Activated T-cell treated with anti-CD3 and anti-CD28 coated beads, Interleukin-2, amount 50 U/mL, for 72 hours (primary cell): ENCODE measurements at regions not wholly inside any gene's neighbourhood (a gene's known extent, or its start where the extent isn't known, plus 50 kb on each side); places are given as distances from the start of the nearest gene placed in this dataset.
A peak's percentile ranks its signal among the peaks of the same experiment; 100 is the strongest.

Experiments used
- ATAC-seq, 2 donors: fragments of 150-1000 bp; cut with Tn5 transposase; replicated peaks in 1 of 2; 2 replicates each; pipeline ENCODE4 v1.10.0; 2021; ENCODE audit warnings: moderate library complexity in 2 of 2, mild to moderate bottlenecking in 1 of 2
- DNase-seq, 2 donors: peaks; one replicate each; pipeline ENCODE4 v3.0.0; 2021 to 2022; ENCODE audit warnings: mixed read lengths in 1 of 2
- H3K27ac Mint-ChIP-seq: one replicate; pipeline ENCODE4 v1.8.0; 2022; ENCODE audit warnings: mild to moderate bottlenecking, moderate library complexity, mixed read lengths
- H3K27me3 Mint-ChIP-seq: one replicate; pipeline ENCODE4 v1.8.0; 2022; ENCODE audit warnings: low read depth, mixed read lengths
- H3K36me3 Mint-ChIP-seq, 2 donors: one replicate each; pipeline ENCODE4 v1.8.0; 2022; ENCODE audit warnings: mixed read lengths in 2 of 2, mild to moderate bottlenecking in 1 of 2; ENCODE audit not compliant: insufficient read depth in 2 of 2
- H3K4me1 Mint-ChIP-seq: one replicate; pipeline ENCODE4 v1.8.0; 2022; ENCODE audit warnings: low read depth, mixed read lengths
- H3K4me3 Mint-ChIP-seq, 2 donors: one replicate each; pipeline ENCODE4 v1.8.0; 2022; ENCODE audit warnings: mild to moderate bottlenecking in 2 of 2, mixed read lengths in 2 of 2, moderate library complexity in 2 of 2
- H3K9me3 Mint-ChIP-seq, 2 donors: one replicate each; pipeline ENCODE4 v1.8.0; 2022; ENCODE audit warnings: mixed read lengths in 2 of 2

GRCh38 chr12:107379852-107380567 is 286.7 kb upstream of the CRY1 start:
- Mint-ChIP-seq H3K4me1 (peaks cover 21% of the 10 kb centered on the region), H3K27ac (no peak overlapping the region)

DNA sequence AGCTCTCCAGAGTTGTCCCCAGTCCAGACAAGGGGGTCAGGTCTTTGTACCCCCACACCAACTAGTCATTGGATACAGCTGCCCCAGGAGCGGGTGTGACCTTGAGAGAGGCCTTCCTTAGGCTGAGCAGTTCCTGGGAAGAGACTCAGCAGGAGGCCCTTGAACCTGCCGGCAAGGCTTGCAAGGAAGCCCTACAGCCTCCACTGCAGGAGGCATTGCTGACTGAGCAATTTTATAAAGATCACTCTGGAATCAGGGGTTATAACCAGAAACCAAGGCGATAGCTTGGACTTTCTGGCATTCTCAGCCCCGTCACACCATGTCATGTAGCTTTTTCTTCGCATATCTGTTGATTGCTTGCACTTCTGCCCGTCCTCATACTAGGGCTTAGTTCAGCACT is 291.3 kb upstream of the CRY1 start:
- H3K9me3 Mint-ChIP-seq = peaks cover under 1 to 2% of the 10 kb centered on the region in 2 donors
- peaks cover 48% of the 10 kb centered on the region for H3K4me1 Mint-ChIP-seq
- no peak overlapping the region for H3K27ac Mint-ChIP-seq
- no peak for ATAC-seq
- no peak for DNase-seq
- H3K36me3 Mint-ChIP-seq = peaks cover 5 to 13% of the 10 kb centered on the region in 2 donors
- no peaks in the 10 kb centered on the region for H3K27me3 Mint-ChIP-seq
- H3K4me3 Mint-ChIP-seq = no peak overlapping the region

More at GRCh38 chr12:107379852-107380567, 286.7 kb upstream of the CRY1 start:
- H3K4me3 Mint-ChIP-seq = no peak overlapping the region
- H3K27me3 Mint-ChIP-seq = no peaks in the 10 kb centered on the region
- no peaks in the 10 kb centered on the region for H3K9me3 Mint-ChIP-seq
- ATAC-seq (no peak), DNase-seq (no peak)
- H3K36me3 Mint-ChIP-seq = no peaks in the 10 kb centered on the region

DNA sequence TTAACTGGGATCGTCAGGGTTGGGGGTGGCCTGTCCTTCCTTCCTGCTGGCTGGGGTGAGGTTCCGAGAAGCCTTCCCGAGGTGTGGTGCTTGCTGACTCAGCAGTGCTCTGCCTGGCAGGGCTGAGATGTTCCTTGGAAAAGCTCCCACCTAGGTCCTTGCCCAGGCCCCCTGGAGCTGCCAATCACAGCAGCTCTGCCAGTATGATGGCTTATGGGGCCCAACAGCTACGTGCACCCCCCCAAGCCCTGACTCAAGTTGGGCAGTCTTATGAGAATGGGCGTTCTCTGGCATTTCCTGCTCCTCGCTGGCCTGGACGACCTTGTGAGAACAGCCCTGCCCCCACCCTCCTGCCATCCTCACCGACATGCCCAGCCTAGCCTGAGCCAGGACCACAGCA is 292.2 kb upstream of the CRY1 start:
- ATAC-seq (no peak), DNase-seq (no peak)
- peaks cover 3 to 4% of the 10 kb centered on the region in 2 donors for H3K9me3 Mint-ChIP-seq
- H3K27ac Mint-ChIP-seq = no peak overlapping the region
- H3K36me3 Mint-ChIP-seq = peaks cover 7 to 18% of the 10 kb centered on the region in 2 donors
- H3K27me3 Mint-ChIP-seq = no peaks in the 10 kb centered on the region
- H3K4me3 Mint-ChIP-seq = no peak overlapping the region
- peaks cover 49% of the 10 kb centered on the region for H3K4me1 Mint-ChIP-seq

DNA sequence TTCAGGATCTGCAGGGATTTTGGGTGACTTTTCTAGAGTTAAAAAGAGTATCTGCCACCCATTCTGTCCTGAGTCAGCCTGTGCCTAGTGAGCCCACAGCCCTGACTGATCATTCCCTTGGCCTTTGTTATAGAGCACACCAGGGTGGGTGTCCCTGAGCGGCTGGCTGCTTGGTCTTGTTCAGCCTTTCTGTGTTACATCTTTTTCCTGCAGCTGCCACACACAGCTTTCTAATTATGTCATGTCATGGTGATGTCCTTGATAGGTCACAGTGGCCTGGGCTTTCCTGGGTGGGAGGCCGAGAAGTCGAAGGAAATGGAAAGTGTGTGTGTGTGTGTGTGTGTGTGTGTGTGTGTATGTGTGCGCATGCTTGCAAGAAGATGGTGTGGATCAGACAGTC is 293.2 kb upstream of the CRY1 start:
- Mint-ChIP-seq H3K36me3 (peaks cover 7 to 18% of the 10 kb centered on the region in 2 donors), H3K27me3 (no peaks in the 10 kb centered on the region), H3K4me1 (peaks cover 50% of the 10 kb centered on the region), H3K9me3 (peaks cover 3 to 4% of the 10 kb centered on the region in 2 donors), H3K4me3 (no peak overlapping the region), H3K27ac (no peak overlapping the region)
- ATAC-seq = peak; percentile 27 to 52
- DNase-seq = no peak

GRCh38 chr12:107388263-107388662 is 294.9 kb upstream of the CRY1 start:
- Mint-ChIP-seq H3K4me1 (peaks cover 63% of the 10 kb centered on the region), H3K4me3 (no peak overlapping the region), H3K27ac (peak overlapping the region; percentile 14), H3K36me3 (peaks cover 7 to 18% of the 10 kb centered on the region in 2 donors), H3K27me3 (no peaks in the 10 kb centered on the region), H3K9me3 (peaks cover 3 to 4% of the 10 kb centered on the region in 2 donors)
- ATAC-seq (no peak), DNase-seq (no peak)

DNA sequence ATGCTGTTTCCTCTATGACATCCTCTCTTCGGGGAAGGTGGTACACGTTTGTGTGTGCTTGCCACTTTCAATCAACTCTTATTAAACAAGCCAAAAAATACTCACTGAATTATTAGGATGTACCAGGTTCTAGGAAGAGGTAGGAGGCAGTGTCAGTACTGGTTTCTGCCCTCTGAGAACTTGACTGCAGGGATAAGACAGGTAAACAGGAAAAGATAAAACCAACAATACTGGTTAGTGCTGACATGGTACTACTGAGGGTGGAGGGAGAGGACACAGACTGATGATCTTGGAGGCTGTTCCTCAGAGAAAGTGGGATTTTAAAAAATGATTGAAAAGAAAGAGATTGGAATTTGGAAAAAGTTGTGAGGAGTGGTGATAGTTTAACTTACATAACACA is 295.2 kb upstream of the PWP1 start:
- Mint-ChIP-seq H3K4me1 (peaks cover 80% of the 10 kb centered on the region), H3K9me3 (peaks cover 3 to 4% of the 10 kb centered on the region in 2 donors), H3K4me3 (no peak overlapping the region), H3K27me3 (no peaks in the 10 kb centered on the region), H3K36me3 (peaks cover 7 to 18% of the 10 kb centered on the region in 2 donors), H3K27ac (peak overlapping the region; percentile 8)
- ATAC-seq = no peak
- no peak for DNase-seq

GRCh38 chr12:107393043-107393717 is 292.4 kb upstream of the PWP1 start:
- ATAC-seq (peak in 1 of 2 donors; percentile 51), DNase-seq (no peak)
- H3K27me3 Mint-ChIP-seq = no peaks in the 10 kb centered on the region
- no peak overlapping the region for H3K4me3 Mint-ChIP-seq
- H3K36me3 Mint-ChIP-seq = peaks cover 7 to 15% of the 10 kb centered on the region in 2 donors
- peaks cover 3 to 4% of the 10 kb centered on the region in 2 donors for H3K9me3 Mint-ChIP-seq
- peaks cover 68% of the 10 kb centered on the region for H3K4me1 Mint-ChIP-seq
- no peak overlapping the region for H3K27ac Mint-ChIP-seq

DNA sequence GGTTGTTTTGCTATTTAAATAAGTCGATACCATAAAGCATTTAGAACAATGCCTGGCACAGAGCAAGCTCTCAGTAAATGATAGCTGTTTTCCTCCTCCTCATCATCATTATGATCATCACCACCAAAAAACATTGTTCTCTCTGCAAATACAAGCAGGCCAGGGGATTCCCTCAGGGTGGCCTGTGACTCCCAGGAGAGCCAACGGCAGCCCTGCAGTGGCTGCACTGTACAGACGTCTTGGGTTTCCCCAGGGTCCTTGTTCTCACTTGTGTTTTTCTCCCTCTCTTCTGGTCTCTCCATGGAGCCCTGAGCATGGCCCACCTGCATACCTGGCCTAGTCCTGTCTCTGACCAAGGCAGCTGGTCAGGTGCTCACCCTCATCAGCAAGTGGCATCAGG is 290.9 kb upstream of the PWP1 start:
- Mint-ChIP-seq H3K4me3 (no peak overlapping the region), H3K4me1 (peaks cover 62% of the 10 kb centered on the region), H3K9me3 (peaks cover 2% of the 10 kb centered on the region in 2 donors), H3K27ac (no peak overlapping the region), H3K27me3 (no peaks in the 10 kb centered on the region), H3K36me3 (peaks cover 2 to 5% of the 10 kb centered on the region in 2 donors)
- DNase-seq (no peak), ATAC-seq (no peak)

- Mint-ChIP-seq H3K4me1 (peaks cover 63% of the 10 kb centered on the region), H3K27ac (no peak overlapping the region)
- ATAC-seq = no peak
Measured at GRCh38 chr12:107395817-107396216, 289.8 kb upstream of the PWP1 start.

GRCh38 chr12:107396991-107397390 is 288.6 kb upstream of the PWP1 start:
- H3K27me3 Mint-ChIP-seq = no peaks in the 10 kb centered on the region
- H3K4me1 Mint-ChIP-seq = peaks cover 65% of the 10 kb centered on the region
- H3K4me3 Mint-ChIP-seq = no peak overlapping the region
- ATAC-seq = no peak
- DNase-seq = no peak
- H3K36me3 Mint-ChIP-seq = no peaks in the 10 kb centered on the region
- H3K27ac Mint-ChIP-seq = no peak overlapping the region
- no peaks in the 10 kb centered on the region for H3K9me3 Mint-ChIP-seq

More at GRCh38 chr12:107395817-107396216, 289.8 kb upstream of the PWP1 start:
- no peak for DNase-seq
- H3K27me3 Mint-ChIP-seq = no peaks in the 10 kb centered on the region
- H3K36me3 Mint-ChIP-seq = no peaks in the 10 kb centered on the region
- H3K4me3 Mint-ChIP-seq = no peak overlapping the region
- H3K9me3 Mint-ChIP-seq = no peaks in the 10 kb centered on the region

GRCh38 chr12:107397890-107398500 is 287.6 kb upstream of the PWP1 start:
- H3K4me1 Mint-ChIP-seq = peaks cover 66% of the 10 kb centered on the region
- no peak for DNase-seq

GRCh38 chr12:107399046-107399445 is 286.6 kb upstream of the PWP1 start:
- Mint-ChIP-seq H3K36me3 (no peaks in the 10 kb centered on the region), H3K4me1 (peaks cover 56% of the 10 kb centered on the region), H3K4me3 (no peak overlapping the region), H3K9me3 (no peaks in the 10 kb centered on the region), H3K27ac (no peak overlapping the region), H3K27me3 (no peaks in the 10 kb centered on the region)
- ATAC-seq = no peak
- DNase-seq = no peak

More at GRCh38 chr12:107397890-107398500, 287.6 kb upstream of the PWP1 start:
- Mint-ChIP-seq H3K27ac (no peak overlapping the region), H3K9me3 (no peaks in the 10 kb centered on the region), H3K27me3 (no peaks in the 10 kb centered on the region), H3K4me3 (no peak overlapping the region), H3K36me3 (no peaks in the 10 kb centered on the region)
- no peak for ATAC-seq

DNA sequence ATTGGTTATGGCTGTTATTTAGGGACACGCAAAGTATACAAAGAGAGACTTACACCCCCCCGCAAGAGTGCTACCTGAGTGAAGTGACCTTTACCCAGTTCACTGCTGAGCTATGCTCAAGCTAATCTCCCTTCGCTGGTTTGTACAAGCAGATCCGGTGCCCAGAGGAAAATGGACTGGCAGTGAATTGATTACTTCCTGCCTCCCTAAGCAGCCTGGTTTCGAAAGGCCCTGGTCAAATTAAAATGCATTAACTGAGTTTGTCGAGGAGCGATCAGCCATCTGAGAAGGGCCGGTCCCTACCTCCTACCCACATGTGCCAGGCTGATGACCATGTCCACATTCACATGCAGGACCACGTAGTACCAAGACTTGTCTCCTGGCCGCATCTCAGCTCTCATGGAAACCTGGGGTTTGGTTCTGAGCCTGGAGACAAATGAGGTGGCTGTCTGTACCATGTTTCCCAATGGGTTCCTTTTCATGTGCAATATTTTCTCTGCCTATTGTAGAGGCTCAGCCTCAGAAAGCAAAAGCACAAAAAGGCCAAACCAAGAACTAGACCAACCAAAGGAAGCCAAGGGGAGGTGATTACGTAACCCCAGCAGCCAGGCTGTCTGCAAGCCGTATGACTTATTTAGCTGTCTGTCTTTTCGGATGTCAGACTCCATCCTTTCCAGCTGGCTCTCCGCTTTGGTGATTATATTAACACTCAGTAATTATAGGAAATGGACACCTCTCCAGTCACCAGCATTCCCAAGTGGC is 284.7 kb upstream of the PWP1 start:
- Mint-ChIP-seq H3K4me3 (no peak overlapping the region), H3K27ac (no peak overlapping the region), H3K4me1 (peaks cover 52% of the 10 kb centered on the region), H3K9me3 (no peaks in the 10 kb centered on the region), H3K27me3 (no peaks in the 10 kb centered on the region), H3K36me3 (no peaks in the 10 kb centered on the region)
- no peak for ATAC-seq
- no peak for DNase-seq
